ENCODE measurements at regions not wholly inside any gene's neighbourhood (a gene's known extent, or its start where the extent isn't known, plus 50 kb on each side); places are given as distances from the start of the nearest gene placed in this dataset.

GRCh38 chr2:225103737-225104141, 61.5 kb upstream of the DOCK10 start:
- TF ChIP-seq ZNF584 (CRISPR knock-in tag; IDR thresholded peaks at IDR 0.05; ENCODE audit: low read depth) (no peak), POLR2AphosphoS5 (IDR thresholded peaks at IDR 0.05; ENCODE audit: control insufficient read depth, insufficient read depth, low read depth, low read length) (no peak), CTCF (IDR thresholded peaks at IDR 0.05 in 2 of 3, conservative IDR thresholded peaks at IDR 0.05 in 1 of 3; ENCODE audit: insufficient read depth in 2 of 3, low read depth in 1 of 3, low read length in 3 of 3) (no peak), RBBP5 (IDR thresholded peaks at IDR 0.05; ENCODE audit: borderline replicate concordance, insufficient read depth, low read length, poor library complexity, severe bottlenecking) (no peak)
